ENCODE measurements at regions not wholly inside any gene's neighbourhood (a gene's known extent, or its start where the extent isn't known, plus 50 kb on each side); places are given as distances from the start of the nearest gene placed in this dataset.

DNA sequence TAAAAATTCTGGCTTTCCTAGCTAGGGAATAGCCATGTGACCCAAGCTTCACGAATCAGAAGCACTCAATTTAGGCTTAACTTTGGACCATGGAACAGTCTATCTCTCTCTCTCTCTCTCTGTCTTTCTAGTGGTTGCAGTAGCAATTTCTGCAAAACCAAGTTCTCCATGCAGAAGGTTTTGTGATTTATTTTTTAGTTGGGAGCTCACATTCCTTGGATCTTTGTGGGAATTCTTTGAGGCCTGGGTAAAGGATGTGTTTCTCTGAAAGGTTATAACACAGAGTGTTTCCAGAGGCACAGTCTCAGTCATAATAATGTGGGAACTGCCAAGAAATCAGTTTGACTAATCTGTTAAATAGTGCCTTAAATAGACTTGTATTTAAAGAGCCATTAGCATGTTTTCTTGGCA, 112.3 kb upstream of the COL11A1 start (continued):
- TF ChIP-seq EGR1 (IDR thresholded peaks at IDR 0.05; ENCODE audit: low read depth) (no peak), JUND (IDR thresholded peaks at IDR 0.05) (no peak), SIN3A (IDR thresholded peaks at IDR 0.05; ENCODE audit: low read depth) (no peak), SRF (IDR thresholded peaks at IDR 0.05; ENCODE audit: low read depth) (no peak), POLR2AphosphoS5 (IDR thresholded peaks at IDR 0.05; ENCODE audit: low read depth, low read length) (no peak)

DNA sequence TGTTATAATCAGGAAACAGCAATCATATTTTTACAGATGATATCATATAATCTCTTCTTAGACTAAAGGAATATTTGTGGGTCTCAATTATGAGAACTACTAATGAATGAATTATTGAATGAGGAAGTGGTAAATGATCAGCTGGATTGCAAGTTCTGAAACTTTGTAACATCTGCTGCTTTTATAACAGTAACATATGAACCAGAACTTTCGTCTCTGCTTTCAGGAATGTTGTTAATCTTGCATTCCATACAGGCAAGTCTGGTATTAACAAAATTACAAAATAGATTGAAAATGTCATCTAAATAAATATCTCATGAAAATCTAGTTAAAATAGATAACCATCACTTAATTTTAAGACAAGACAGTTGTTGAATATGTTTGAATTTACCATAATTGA, 110.5 kb upstream of the COL11A1 start:
- no peaks in the 10 kb centered on the region for H3K9me3 ChIP-seq (ENCODE audit: control insufficient read depth in 1 of 2, insufficient read depth in 1 of 2, low read depth in 1 of 2, low read length in 2 of 2)
- ChIA-PET CTCF (no interaction called here), POLR2A (no interaction called here), RAD21 (ENCODE audit: low non-redundant PET in 1 of 2, low total read pairs in 2 of 2, uncharacterized antibody in 2 of 2, unreplicated experiment in 2 of 2) (no interaction called here)
- ATAC-seq (no peak), DNase-seq (ENCODE audit: low read depth, low spot score) (no peak)
- BruUV-seq (replicated peaks): no TSS peak
- H3K27me3 ChIP-seq (ENCODE audit: insufficient read depth, low read length): no peaks in the 10 kb centered on the region
- intact Hi-C loops (cut with micrococcal nuclease): no loop called here
- no peak overlapping the region for H3K9ac ChIP-seq (ENCODE audit: low read length)
- no peaks in the 10 kb centered on the region for H3K36me3 ChIP-seq (ENCODE audit: control insufficient read depth in 1 of 2, insufficient read depth in 2 of 2, low read length in 2 of 2)
- no peak overlapping the region for H3K27ac ChIP-seq (ENCODE audit: low read depth, low read length)
- no peaks in the 10 kb centered on the region for H3K4me1 ChIP-seq (ENCODE audit: control insufficient read depth in 1 of 2, insufficient read depth in 2 of 2, low read length in 2 of 2)
- no peak overlapping the region for H3K4me3 ChIP-seq (replicated peaks in 1 of 2; ENCODE audit: low read depth in 1 of 2, low read length in 2 of 2)
- H3K9me2 ChIP-seq (ENCODE audit: insufficient read depth): no peaks in the 10 kb centered on the region
- no peak overlapping the region for H3K4me2 ChIP-seq (ENCODE audit: low read length)
- H2AFZ ChIP-seq (ENCODE audit: low read depth, low read length, poor library complexity, severe bottlenecking): no peak overlapping the region
- H4K20me1 ChIP-seq (ENCODE audit: insufficient read depth): no peaks in the 10 kb centered on the region
- H3K79me2 ChIP-seq (ENCODE audit: insufficient read depth, low read length): no peaks in the 10 kb centered on the region
- no peak for TF ChIP-seq SIN3A (IDR thresholded peaks at IDR 0.05; ENCODE audit: low read depth)
- no peak for TF ChIP-seq YY1 (IDR thresholded peaks at IDR 0.05; ENCODE audit: extremely low read depth, insufficient replicate concordance, low read depth, low read length)
- no peak for TF ChIP-seq RAD21 (IDR thresholded peaks at IDR 0.05; ENCODE audit: low read depth)
- no peak for TF ChIP-seq ELF1 (IDR thresholded peaks at IDR 0.05; ENCODE audit: borderline replicate concordance, low read depth)
- no peak for TF ChIP-seq EZH2 (IDR thresholded peaks at IDR 0.05)
- TF ChIP-seq, protein P1, sequence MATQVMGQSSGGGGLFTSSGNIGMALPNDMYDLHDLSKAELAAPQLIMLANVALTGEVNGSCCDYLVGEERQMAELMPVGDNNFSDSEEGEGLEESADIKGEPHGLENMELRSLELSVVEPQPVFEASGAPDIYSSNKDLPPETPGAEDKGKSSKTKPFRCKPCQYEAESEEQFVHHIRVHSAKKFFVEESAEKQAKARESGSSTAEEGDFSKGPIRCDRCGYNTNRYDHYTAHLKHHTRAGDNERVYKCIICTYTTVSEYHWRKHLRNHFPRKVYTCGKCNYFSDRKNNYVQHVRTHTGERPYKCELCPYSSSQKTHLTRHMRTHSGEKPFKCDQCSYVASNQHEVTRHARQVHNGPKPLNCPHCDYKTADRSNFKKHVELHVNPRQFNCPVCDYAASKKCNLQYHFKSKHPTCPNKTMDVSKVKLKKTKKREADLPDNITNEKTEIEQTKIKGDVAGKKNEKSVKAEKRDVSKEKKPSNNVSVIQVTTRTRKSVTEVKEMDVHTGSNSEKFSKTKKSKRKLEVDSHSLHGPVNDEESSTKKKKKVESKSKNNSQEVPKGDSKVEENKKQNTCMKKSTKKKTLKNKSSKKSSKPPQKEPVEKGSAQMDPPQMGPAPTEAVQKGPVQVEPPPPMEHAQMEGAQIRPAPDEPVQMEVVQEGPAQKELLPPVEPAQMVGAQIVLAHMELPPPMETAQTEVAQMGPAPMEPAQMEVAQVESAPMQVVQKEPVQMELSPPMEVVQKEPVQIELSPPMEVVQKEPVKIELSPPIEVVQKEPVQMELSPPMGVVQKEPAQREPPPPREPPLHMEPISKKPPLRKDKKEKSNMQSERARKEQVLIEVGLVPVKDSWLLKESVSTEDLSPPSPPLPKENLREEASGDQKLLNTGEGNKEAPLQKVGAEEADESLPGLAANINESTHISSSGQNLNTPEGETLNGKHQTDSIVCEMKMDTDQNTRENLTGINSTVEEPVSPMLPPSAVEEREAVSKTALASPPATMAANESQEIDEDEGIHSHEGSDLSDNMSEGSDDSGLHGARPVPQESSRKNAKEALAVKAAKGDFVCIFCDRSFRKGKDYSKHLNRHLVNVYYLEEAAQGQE (IDR thresholded peaks at IDR 0.05; ENCODE audit: low read depth): no peak
- no peak for TF ChIP-seq CEBPB (IDR thresholded peaks at IDR 0.05; ENCODE audit: low read depth)
- TF ChIP-seq EZH2phosphoT487 (IDR thresholded peaks at IDR 0.05; ENCODE audit: borderline replicate concordance): no peak
- TF ChIP-seq, protein P2, sequence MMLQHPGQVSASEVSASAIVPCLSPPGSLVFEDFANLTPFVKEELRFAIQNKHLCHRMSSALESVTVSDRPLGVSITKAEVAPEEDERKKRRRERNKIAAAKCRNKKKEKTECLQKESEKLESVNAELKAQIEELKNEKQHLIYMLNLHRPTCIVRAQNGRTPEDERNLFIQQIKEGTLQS (IDR thresholded peaks at IDR 0.05): no peak
- TF ChIP-seq TCF7L2 (IDR thresholded peaks at IDR 0.05; ENCODE audit: borderline replicate concordance, extremely low read depth, insufficient read depth, insufficient read length): no peak
- TF ChIP-seq JUND (IDR thresholded peaks at IDR 0.05): no peak
- TF ChIP-seq POLR2A (IDR thresholded peaks at IDR 0.05; ENCODE audit: borderline replicate concordance, extremely low read depth, insufficient read depth, insufficient read length): no peak
- TF ChIP-seq ZFX (IDR thresholded peaks at IDR 0.05): no peak
- TF ChIP-seq SRF (IDR thresholded peaks at IDR 0.05; ENCODE audit: low read depth): no peak
- TF ChIP-seq, protein P3, sequence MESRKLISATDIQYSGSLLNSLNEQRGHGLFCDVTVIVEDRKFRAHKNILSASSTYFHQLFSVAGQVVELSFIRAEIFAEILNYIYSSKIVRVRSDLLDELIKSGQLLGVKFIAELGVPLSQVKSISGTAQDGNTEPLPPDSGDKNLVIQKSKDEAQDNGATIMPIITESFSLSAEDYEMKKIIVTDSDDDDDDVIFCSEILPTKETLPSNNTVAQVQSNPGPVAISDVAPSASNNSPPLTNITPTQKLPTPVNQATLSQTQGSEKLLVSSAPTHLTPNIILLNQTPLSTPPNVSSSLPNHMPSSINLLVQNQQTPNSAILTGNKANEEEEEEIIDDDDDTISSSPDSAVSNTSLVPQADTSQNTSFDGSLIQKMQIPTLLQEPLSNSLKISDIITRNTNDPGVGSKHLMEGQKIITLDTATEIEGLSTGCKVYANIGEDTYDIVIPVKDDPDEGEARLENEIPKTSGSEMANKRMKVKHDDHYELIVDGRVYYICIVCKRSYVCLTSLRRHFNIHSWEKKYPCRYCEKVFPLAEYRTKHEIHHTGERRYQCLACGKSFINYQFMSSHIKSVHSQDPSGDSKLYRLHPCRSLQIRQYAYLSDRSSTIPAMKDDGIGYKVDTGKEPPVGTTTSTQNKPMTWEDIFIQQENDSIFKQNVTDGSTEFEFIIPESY (IDR thresholded peaks at IDR 0.05; ENCODE audit: extremely low read depth, insufficient replicate concordance, low read length): no peak
- TF ChIP-seq ZNF274 (IDR thresholded peaks at IDR 0.05; ENCODE audit: low read depth, low read length): no peak
- TF ChIP-seq, protein P4, sequence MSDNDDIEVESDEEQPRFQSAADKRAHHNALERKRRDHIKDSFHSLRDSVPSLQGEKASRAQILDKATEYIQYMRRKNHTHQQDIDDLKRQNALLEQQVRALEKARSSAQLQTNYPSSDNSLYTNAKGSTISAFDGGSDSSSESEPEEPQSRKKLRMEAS (IDR thresholded peaks at IDR 0.05): no peak
- no peak for TF ChIP-seq FOSL1 (IDR thresholded peaks at IDR 0.05; ENCODE audit: low read depth)
- no peak for TF ChIP-seq SP1 (IDR thresholded peaks at IDR 0.05; ENCODE audit: low read depth)
- no peak for TF ChIP-seq POLR2AphosphoS5 (IDR thresholded peaks at IDR 0.05; ENCODE audit: low read depth, low read length)

Measured in HCT116 (cell line).